ENCODE measurements at regions not wholly inside any gene's neighbourhood (a gene's known extent, or its start where the extent isn't known, plus 50 kb on each side); places are given as distances from the start of the nearest gene placed in this dataset.

- no peak for DNase-seq
These were observed 80.5 kb upstream of the CDIN1 start for GRCh38 chr15:36498916-36499315.

DNA sequence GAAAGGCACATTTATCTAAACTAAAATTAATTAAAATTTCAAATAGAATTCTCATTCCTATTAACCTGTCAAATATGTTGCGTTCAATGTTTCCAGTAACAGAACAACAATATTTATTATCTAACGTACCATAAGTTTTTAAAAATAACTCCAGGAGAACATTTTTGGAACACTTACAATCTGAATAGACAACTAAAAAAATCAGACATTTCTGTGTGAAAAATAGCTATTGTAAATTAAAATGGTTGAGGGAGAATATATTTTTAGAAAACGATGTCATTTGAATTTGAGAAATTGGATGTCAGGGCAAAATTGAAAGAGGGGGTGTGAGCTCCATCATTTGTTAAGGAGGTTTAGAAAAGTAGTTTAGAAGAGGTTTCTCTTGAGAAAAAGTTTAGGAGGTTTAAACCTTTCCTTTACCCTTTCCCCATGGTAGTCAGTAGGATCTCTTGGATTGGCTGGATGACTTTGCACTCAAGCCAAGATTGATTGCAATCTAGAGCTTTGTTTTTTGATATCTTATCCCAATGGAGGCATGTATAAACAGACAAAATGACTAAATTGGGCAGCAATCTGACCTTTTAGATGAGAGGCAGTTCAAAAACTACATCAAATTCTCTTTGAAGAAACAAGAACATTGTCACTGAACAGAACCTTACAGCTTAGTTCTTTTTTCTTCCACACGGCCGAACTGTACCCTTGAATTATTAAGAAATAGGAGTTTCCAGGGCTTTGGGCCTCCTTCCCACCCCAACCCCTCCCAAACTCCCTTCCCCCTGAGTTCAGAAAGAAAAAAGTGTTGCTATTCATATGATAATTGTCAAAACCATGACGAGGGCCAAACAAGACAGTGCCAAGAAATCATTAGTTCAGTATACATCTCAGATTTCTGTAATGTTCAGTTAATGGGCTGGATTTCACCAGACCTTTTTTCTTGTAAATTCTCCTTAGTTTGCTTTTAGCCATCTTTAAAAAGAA is 79.7 kb upstream of the CDIN1 start:
- DNase-seq: no peak

- peak; percentile 53 for DNase-seq
These were observed 78.3 kb upstream of the CDIN1 start for GRCh38 chr15:36501063-36501678.

DNA sequence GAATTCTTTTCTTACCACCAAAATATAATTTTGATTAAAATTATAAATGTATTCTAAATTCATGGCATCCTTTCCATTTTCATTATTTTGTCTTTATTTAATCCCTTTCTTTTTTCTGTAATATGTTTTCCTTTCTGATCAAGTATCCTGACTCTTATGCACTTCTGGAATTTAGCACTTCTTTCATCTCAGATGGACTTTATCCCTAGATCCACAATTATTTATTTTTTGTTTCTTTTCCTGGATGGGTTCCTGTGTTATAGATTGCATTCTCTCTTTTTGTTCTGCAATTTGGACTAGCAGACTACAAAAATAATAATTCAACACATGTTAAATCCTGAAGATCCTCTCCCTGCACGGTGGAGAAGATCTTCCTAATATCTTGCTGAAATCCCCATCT is 76.9 kb upstream of the CDIN1 start:
- no peak for DNase-seq

DNA sequence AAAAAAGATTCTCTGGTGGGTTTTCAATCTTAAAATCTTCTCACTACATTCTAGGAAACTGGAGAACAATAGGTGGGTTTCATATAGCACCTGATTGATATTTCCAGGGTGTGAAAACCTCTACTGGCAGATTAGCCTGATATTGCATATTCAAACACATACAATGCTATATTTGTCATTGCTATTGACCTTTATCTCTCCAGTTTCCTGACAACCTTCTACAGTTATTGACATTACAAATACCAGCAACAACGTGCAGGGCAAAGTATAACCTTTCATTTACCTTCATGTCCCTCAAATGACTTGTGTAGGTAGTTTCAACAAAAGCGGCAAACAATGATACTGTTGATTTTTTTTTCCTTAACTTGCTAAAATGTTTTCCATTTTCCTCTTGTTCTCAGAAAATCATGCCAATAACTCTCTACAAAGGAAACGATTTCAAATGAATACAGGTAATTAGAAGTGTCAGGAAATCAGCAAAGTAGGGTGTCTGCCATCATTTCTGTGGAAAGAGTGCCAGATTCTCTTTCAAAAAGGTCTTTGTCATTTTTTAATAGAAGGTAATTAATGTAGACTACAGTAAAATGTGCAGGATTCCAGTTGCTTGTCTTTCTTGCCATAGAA is 72.6 kb upstream of the CDIN1 start:
- DNase-seq: no peak

DNA sequence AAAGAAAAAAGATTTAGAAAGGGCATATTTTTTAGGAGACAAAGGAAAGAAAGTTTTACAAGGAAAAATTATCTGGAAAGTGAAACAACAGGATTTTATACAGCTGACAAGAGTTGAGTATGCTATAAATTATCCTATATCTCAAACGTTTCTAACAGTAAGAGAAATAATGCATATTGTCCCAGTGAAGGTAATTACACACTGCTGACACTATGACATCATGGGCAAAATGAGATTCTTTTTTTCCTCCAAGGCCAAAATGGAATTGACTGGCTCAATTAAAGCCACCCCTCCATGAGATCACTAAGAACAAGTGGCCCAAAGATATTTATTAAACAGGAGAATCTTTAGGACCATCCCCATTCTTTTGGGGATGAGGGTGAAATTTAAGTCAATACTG is 72.0 kb upstream of the CDIN1 start:
- DNase-seq: no peak

- DNase-seq: no peak
These were observed 67.8 kb upstream of the CDIN1 start for GRCh38 chr15:36511594-36511993.

GRCh38 chr15:36517758-36518157 is 61.7 kb upstream of the CDIN1 start:
- no peak for DNase-seq

DNA sequence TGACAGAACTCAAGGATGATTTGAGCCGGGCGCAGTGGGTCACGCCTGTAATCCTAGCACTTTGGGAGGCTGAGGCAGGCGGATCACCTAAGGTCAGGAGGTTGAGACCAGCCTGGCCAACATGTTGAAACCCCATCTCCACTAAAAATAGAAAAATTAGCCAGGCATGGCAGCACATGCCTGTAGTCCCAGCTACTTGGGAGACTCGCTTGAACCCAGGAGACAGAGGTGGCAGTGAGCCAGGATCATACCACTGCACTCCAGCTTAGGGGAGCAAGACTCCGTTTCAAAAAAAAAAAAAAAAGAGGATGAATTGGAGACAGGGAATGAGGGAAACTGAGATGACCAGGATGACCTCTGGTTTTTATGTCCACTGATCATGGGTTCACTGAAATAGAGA is 60.4 kb upstream of the CDIN1 start:
- no peak for DNase-seq

DNA sequence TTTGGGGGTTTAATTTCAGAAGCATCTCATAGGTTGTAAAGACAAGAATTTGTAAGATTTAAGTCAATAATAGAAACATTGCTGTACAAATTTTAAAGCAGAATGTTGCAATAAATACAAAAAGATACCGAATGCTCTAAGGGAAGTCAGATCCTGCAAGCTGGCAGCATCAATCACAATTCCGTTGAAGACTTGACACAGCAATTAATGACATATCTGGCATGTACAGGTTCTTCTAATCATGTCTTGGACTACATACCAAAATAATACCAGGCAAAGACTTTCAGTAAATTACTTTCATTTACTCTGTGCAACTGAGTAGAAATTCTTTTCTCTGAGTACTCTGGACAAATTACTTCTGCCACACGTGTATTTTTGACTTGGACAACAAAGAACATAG is 54.0 kb upstream of the CDIN1 start:
- DNase-seq: no peak

DNA sequence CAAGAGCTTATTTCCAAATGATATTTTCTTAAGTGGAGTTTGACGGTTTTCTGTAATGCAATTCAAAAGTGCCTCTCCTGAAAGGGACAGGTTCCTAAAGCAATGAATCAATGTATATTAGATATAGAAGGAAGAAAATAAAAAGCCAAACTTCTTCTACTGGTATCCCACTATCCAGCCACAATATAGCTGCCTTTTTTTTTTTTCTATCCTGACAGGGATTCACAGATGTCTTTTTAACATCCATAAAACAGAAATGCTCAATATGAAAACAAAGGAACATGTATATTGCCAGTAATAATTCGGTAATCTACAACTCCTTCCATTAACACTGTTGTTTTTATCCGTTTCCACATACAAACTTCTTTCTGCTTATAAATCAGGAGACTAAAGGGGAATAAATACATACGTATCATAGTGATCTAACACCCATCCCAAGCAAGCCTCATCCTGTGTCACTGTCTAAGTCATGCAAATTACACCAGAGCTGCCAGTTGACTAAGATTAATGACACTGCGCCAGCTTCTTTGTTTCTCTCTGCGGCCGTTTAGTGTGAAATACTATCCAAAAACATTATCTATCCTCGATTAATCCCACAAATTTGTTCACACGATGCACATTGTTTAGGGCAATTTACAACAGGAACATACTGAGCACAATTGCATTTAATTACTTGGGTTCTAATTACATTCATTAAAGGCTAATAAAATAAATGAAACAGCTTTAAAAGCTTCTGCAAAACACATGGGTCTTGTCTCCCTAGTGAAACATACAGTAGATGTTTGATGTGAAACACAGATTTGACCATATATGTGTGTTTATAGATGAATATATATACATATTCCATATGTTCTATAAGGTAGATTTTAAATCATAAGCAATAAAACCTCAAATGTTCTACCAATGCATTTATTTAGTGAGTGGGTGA is 51.9 kb upstream of the CDIN1 start:
- DNase-seq: no peak

- no peak for DNase-seq
These were observed 50.0 kb upstream of the CDIN1 start for GRCh38 chr15:36529296-36530011.

Data from amniotic stem cell (primary cell).